ENCODE measurements at regions not wholly inside any gene's neighbourhood (a gene's known extent, or its start where the extent isn't known, plus 50 kb on each side); places are given as distances from the start of the nearest gene placed in this dataset.

DNA sequence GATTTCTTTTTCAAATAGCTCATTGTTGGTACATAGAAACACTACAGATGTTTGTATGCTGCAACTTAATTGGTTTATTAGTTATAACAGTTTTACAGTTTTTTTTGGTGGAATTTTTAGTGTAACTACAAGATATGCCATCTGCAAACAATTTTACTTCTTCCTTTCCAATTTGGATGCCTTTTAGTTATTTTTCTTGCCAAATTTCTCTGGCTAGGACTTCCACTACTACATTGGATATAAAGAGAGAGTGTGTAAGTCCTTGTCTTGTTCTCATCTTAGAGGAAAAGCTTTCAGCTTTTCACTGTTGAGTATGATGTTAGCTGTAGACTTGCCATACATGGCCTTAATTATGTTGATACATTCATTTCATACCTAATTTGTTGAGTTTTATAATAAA is 143.6 kb upstream of the EOMES start:
- DNase-seq: no peak

DNA sequence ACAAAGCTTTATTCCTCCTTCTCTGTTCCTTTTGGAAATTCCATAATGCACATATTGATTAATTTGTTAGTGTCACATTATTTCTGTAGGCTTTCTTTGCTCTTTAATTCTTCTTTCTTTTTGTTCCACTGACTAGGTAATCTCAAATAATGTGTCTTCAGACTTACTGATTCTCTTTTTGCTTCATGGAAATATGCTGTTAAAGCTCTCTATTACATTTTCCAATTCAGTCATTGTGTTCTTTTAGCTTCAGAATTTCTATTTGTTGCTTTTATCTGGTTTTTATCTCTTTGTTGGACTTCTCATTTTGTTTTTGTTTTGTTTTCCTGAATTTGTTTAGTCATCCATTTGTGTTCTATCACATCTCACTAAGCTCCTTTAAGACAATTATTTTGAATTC is 147.0 kb upstream of the EOMES start:
- no peak for DNase-seq

DNA sequence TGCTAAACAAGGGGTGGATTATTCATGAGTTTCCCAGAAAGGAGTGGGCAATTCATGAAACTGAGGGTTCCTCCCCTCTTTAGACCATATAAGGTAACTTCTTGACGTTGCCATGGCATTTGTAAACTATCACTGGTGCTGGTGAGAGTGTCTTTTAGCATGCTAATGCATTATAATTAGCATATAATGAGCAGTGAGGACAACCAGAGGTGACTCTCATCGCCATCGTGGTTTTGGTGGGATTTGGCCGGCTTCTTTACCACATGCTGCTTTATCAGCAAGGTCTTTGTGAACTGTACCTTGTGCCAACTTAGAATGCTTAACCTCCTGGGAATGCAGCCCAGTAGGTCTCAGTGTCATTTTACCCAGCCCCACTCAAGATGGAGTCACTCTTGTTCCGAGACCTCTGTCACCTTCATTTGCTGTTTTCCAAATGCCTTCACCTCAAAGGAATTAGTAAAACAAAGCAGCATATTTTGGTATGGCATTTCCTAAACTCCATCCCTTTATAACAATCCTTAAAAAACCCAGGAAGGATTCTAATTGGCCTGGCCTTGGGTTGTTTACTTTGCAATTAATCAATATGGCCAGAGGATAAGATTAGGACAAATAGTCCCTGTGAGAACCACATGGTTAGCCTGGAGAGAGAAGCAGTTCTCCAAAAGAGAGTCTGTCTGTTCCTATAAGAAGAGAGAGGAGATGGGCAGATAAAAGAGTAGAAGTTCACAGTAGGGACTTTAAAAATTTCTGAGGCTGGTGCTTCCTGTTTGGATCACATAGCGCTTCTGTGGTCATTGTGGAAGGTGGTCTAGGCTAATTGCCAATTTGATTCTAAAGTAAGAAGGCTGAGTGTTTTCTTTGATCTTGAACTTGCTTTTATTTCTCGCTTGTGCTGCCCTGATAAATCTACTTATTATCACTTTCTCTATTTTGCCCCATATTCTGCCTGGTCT is 155.2 kb upstream of the EOMES start:
- DNase-seq: no peak

DNA sequence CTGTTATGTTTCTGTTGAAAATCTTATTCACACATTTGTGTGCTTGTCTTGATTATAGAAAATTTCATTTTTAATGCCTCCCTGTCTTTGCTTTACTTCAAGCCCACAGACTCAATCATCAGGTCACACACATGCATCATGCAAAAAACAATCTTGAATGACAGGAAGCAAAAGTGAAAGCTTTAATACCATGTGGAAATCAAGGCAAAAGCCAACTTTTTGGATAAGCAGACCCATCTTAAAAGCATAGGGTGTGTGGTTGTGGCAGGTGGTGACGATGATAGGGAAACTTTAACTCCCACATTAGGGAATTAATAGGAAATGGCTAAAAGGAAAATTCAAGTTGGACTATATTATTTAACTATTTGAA is 155.9 kb upstream of the EOMES start:
- DNase-seq: no peak

- DNase-seq: no peak
Measured at GRCh38 chr3:27880969-27881892, 159.1 kb upstream of the EOMES start.

DNA sequence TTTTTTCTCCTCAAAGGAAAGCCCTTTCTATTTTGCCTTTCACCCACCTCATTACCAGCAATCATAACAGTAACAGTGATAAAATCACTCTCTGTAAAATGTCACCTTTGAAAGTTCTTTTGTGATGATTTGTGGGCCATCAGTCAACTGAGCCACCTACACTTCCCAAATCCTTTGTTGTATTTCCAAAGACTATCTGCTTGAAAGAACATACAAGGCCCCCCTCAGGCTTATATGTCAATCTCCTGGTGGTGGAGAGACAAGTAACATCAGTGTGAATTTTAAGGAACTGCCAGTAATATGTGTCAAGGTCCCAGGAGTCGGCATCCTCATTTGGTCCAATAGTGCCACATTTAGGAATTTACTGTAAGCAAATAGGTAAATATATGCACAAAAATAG is 161.1 kb upstream of the EOMES start:
- no peak for DNase-seq

GRCh38 chr3:27885641-27886040 is 163.5 kb upstream of the EOMES start:
- DNase-seq: no peak

GRCh38 chr3:27888562-27888961 is 166.4 kb upstream of the EOMES start:
- no peak for DNase-seq

DNA sequence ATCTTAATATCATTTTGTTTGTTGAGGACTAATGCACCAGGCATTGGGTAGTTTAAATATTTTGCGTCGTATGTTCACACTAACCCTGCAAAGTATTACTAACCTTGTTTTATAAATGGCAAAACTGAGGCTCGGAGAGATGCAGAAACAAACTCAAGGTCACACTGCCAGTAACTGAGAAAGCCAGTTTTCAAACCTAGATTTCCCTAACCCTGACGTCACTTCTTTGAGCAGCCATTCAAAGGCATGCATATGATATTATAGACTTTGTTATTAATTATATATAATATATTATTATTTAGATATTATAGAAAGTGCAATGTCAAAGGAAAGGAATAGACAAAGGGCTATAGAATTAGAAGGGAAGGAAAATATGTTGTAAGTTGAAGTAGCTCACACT is 167.6 kb upstream of the EOMES start:
- no peak for DNase-seq

GRCh38 chr3:27900316-27900715 is 178.2 kb upstream of the EOMES start:
- DNase-seq: no peak

DNA sequence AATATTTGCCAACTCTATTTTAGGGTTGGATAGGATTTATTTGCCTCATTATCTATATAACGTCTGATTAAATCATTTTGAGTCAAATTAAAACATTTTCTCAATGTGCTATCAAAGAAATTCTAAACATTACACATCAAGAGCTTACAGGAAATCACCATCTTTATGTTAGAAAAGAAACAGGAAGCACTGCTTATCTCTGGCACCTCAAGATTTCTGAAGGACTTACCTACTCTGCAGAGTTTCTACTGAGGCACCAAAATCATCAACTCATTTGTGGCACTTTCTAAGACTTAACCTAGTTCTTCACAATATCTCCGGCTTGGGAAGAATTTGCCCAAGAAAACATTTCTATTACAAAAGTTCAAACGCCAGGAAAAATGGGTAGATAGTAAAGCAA is 181.3 kb upstream of the EOMES start:
- DNase-seq: no peak

- DNase-seq: no peak
Measured at GRCh38 chr3:27905625-27906024, 183.5 kb upstream of the EOMES start.

DNA sequence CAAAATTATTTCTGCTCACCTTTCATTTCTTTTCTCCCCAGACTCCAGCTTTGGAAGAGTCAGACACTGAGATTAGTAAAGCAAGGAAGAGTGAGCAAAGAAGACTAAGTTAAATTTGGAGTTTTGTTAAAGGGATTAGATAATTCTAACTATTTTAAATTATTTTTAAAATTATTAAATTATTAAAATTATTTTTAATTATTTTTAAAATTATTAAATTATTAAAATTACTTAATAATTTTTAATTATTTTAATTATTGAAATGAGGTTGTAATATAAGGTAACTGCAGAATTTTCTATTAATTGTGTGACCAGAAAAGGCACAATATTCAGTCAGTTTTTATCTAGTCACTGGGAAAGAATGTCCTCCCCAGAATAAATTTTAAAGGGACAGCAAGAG is 185.0 kb upstream of the EOMES start:
- no peak for DNase-seq

GRCh38 chr3:27907929-27908328 is 185.8 kb upstream of the EOMES start:
- DNase-seq: no peak

GRCh38 chr3:27910456-27910855 is 188.3 kb upstream of the EOMES start:
- DNase-seq: no peak

DNA sequence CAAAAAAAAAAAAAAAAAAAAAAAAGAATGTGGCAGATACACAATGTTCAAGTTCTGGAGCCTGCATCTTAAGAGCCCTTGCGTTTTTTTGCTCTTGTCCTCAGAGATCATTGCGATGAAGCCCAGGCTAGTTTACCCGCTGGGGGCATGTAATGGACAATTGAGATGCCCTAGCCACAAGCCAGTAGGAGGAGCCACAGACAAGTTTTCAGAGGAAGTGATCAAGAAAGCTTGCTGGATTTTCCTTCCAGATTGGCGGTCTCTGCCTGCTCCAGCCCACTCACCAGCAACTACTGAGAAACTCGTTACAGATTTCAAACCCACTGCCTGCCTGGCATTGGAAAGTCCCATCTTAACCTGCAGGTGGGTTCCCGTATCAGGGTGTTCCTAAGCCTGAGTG is 192.1 kb upstream of the EOMES start:
- DNase-seq: no peak

DNA sequence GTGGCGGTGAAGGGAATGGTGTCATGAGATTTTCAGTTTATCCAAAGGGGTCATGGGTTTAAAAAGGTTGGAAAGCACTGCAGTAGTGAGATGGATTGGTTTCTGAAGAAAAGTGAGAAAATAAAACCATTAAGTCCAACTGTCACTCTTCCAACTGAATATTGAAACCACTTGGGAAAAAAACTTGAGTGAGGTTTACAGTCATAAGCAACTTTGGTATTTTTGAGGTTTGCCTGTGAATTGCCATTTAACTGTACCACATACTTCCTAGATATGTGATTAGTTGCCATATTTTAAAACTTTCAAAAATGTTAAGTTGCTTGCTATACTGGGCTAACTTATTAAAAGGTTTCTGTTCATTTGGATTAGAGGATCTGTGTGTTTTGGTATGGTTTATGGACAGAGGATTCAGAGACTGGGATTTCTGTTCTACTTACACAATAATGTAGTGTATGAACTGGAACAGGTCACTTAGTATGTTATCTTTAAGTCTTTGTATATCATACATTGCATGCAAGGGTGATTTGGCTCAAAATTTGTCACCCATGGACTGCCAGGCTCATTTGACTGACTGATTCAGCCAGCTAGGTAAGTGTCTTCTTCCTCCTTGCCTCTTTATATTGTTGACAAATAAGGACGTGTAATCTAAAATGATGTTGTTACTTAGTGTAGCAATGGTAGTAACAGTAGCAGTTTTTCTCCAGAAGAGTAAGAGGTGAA is 201.4 kb upstream of the EOMES start:
- DNase-seq: no peak

DNA sequence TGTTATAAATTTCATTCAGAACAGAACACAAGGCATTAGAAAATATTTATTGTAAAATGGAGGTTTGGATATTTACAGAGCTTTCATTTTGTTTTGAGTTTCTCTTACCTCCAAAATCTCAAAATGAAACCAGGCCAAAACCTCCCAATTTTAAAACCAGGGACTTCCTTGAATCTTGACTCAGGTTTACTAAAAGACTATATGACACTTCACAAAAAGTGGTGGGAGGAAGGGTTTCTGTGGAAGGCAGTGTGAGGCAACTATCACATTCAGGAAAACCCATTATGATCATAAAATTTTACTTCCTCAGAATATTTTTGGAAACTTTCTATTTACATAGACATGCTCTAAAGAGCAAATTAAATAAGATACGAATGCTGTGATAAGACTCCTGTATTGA is 205.8 kb upstream of the EOMES start:
- DNase-seq: no peak

DNA sequence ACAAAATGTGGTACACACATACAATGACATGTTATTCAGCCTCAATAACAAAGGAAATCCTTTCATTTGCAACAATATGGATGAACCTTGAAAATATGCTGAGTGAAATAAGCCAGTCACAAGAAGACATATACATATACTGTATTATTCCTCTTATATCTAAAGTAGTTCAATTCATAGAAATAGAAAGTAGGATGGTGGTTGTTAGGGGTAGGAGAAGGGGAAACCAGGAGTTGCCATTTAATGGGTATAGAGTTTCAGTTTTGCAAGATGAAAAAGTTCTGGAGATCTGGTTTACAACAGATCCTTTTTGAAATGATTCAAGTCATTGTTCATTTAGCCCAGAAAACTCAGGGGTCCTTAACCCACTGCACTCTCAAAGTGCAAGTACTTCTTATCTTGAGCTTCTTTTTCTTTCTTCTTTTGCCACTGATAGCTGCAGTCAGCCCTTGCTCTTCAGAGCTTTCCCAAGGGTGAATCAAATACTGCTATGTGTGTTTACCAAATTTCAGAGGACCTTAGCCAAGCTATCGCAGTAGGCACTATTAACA is 208.0 kb upstream of the EOMES start:
- DNase-seq: no peak

DNA sequence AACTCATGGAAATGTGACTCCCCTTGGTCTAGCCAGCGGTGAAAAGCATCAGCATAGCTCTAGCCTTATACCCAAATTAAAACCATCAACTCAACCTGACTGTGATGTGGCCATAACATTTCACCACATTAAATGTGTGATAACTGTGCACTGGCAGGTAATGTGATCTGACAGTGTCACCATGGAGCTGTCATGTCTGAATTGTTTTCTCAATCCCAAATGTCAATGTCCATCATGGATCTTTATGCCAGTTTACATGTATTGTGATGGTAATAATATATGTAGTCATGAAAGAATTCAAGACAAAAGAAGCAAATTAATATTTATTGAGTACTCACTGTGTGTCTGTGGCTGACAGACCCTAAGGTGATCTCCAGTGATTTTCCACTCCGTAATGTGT is 213.4 kb upstream of the EOMES start:
- DNase-seq: no peak

GRCh38 chr3:27939521-27939920 is 217.4 kb upstream of the EOMES start:
- no peak for DNase-seq

GRCh38 chr3:27939940-27940339 is 217.8 kb upstream of the EOMES start:
- peak; percentile 19 for DNase-seq

DNA sequence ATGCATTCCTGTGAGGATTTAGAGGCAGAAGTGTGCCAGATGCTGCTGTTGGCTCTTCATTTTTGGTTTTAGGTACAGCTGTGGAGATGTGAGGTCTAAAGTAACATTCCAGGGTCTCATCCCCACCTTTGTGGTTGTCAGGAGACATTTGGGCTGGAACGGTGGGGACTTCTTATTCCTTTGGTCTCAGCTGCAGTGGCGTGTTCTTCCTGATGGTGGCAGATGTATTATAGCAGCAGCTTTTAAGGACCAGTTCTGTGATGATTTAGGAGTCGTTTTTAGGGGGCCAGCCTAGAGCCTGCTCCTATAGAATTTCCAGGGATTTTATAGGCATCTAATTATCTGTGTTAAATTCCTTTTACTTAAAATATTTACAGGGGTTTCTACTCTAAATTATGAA is 221.0 kb upstream of the EOMES start:
- peak; percentile 6 for DNase-seq
